ENCODE measurements at regions not wholly inside any gene's neighbourhood (a gene's known extent, or its start where the extent isn't known, plus 50 kb on each side); places are given as distances from the start of the nearest gene placed in this dataset.
"Not testable (repeated sequence)": the region's sequence is repeated elsewhere in the genome, so short reads cannot be mapped to it uniquely, and the experiment has no call there.

DNA sequence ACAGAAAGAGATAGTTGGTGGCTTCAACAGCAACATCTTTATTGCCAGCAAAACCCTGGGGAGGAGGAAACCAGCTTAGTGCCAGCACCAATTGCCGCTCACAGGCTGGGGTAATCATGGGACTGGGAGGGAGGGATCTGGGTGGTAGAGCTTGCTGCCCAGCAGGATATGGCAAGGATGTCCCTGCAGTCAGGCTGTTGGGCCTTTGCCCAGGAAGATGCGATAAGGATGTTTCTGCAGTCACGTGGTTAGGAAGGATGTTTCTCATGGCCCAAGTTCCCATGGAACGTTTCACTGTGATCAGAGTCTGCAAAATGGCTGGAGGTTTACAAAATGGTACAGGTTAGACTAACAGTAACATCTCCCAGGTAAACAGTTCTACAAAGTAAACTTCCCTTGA, 443.5 kb downstream of the TUBA3C start:
- not testable (repeated sequence) for DNase-seq (ENCODE audit: low read depth); H3K36me3 ChIP-seq (ENCODE audit: control insufficient read depth, insufficient read depth, low read length, severe bottlenecking); H3K4me3 ChIP-seq (ENCODE audit: low read length); H3K9ac ChIP-seq (ENCODE audit: low read length); H3K9me3 ChIP-seq (ENCODE audit: control insufficient read depth, low read length); H3K4me1 ChIP-seq (ENCODE audit: control insufficient read depth, insufficient read depth, low read length); H3K27me3 ChIP-seq (replicated peaks; ENCODE audit: control insufficient read depth, insufficient read depth, low read length)

DNA sequence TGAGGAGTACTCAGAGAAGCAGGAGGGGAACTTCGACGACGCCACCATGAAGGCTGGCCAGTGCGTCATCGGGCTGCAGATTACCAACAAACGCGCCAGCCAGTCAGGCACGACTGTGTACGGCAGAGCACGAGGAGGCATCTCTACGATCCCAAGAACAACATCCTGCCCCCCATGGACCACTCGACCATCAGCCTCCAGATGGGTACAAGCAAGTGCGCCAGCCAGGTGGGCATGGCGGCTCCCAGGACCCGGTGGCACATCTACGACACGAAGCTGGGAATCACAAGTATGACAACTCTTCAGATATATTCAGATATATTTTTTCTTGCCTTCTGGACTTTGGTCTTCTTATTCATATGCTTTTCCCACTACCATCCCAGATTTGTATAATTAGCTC, 454.5 kb downstream of the TUBA3C start:
- not testable (repeated sequence) for H3K4me1 ChIP-seq (ENCODE audit: control insufficient read depth, insufficient read depth, low read length); H3K9ac ChIP-seq (ENCODE audit: low read length); H3K27me3 ChIP-seq (replicated peaks; ENCODE audit: control insufficient read depth, insufficient read depth, low read length); DNase-seq (ENCODE audit: low read depth); H3K9me3 ChIP-seq (ENCODE audit: control insufficient read depth, low read length); H3K36me3 ChIP-seq (ENCODE audit: control insufficient read depth, insufficient read depth, low read length, severe bottlenecking); H3K4me3 ChIP-seq (ENCODE audit: low read length)

DNA sequence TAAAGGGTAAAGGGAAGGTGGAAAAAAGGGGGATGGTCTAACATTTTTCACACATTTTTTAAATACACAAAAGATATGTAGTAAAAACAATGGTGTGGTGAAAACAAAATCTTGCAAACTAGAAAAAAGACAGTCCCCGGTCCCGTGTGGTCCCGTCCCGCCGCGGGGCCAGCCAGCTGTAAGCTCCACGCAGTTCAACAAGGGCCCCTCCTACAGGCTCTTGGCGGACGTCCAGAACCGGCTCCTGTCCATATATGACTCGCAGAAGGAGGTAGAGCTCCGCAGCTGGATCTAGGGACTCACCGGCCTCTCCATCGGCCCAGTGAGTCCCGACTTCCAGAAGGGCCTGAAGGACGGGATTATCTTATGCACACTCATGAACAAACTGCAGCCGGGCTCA, 455.1 kb downstream of the TUBA3C start:
- H3K27me3 ChIP-seq (replicated peaks; ENCODE audit: control insufficient read depth, insufficient read depth, low read length); H3K9me3 ChIP-seq (ENCODE audit: control insufficient read depth, low read length); DNase-seq (ENCODE audit: low read depth); H3K36me3 ChIP-seq (ENCODE audit: control insufficient read depth, insufficient read depth, low read length, severe bottlenecking); H3K4me3 ChIP-seq (ENCODE audit: low read length); H3K9ac ChIP-seq (ENCODE audit: low read length); H3K4me1 ChIP-seq (ENCODE audit: control insufficient read depth, insufficient read depth, low read length): not testable (repeated sequence)

DNA sequence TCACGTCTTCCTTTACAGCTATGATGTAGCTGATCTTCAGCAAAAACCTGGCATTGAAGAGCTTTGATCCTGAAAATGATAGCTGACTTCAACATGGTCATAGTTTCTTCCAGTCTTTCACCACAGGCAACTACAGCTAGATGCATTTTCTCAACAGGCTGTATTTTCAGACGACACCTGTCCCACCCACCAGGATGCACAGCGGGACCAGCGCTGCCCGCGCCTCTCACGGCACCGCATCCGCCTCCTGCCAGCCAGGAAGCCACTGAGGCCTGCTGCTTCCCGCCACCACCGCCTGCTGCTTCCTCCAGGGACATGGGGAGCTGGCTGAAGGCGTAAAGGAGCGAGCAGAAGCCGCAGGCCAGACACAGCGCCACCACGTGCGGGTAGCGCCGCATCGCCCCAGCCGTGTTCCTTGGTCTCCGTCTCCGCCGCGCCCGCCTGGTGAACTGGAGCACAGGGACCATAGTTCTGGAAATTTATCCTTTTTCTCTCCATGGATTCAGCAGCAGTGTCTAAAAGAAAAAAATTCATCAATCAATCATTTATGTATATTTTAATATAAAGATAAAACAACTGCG, 456.3 kb downstream of the TUBA3C start:
- H3K4me3 ChIP-seq (ENCODE audit: low read length); H3K4me1 ChIP-seq (ENCODE audit: control insufficient read depth, insufficient read depth, low read length); H3K36me3 ChIP-seq (ENCODE audit: control insufficient read depth, insufficient read depth, low read length, severe bottlenecking); DNase-seq (ENCODE audit: low read depth); H3K27me3 ChIP-seq (replicated peaks; ENCODE audit: control insufficient read depth, insufficient read depth, low read length); H3K9me3 ChIP-seq (ENCODE audit: control insufficient read depth, low read length); H3K9ac ChIP-seq (ENCODE audit: low read length): not testable (repeated sequence)

DNA sequence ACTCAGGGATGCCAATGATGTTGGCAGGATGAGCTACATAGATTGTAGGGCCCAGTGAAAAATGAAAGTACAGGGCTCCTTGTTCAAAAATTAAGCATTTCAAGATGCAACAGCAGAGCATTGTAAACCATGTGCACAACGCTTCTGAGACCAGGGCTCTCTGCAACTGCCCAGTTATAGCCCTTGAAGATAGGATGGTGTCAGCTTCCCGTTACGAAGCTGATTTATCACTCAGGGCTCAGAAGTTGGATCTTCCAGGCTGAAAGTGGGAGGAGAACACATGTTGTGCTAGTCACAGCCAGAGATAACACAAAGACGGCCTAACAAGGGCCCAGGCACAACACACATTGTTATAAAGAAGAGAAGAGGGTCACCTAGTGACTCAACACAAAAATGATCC, 466.7 kb downstream of the TUBA3C start:
- Histone ChIP-seq H3K4me3 (ENCODE audit: low read length) (no peak overlapping the region), H3K4me1 (ENCODE audit: control insufficient read depth, insufficient read depth, low read length) (peaks cover 9% of the 10 kb centered on the region), H3K9ac (ENCODE audit: low read length) (no peak overlapping the region), H3K9me3 (ENCODE audit: control insufficient read depth, low read length) (no peaks in the 10 kb centered on the region), H3K36me3 (ENCODE audit: control insufficient read depth, insufficient read depth, low read length, severe bottlenecking) (no peaks in the 10 kb centered on the region), H3K27me3 (replicated peaks; ENCODE audit: control insufficient read depth, insufficient read depth, low read length) (no peaks in the 10 kb centered on the region)
- DNase-seq (ENCODE audit: low read depth) = no peak

DNA sequence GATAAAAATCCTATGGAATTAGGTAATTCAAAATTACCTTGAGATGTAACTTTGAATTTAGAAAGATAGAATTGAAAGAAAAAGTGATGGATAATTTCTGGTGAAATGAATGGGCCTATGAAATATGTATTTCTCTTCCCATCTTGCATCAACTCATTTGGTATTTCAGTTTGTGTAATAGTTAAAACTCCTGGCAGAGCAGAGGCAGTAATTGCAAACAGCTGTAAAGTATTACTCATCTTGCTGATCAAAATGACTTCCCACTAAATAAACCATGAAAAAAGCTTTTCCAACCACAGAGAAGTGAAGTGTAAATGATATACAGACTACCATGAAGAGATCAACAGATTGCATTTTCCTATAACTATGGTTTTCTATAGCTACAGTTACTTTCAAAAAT, 471.0 kb downstream of the TUBA3C start:
- H3K4me1 ChIP-seq (ENCODE audit: control insufficient read depth, insufficient read depth, low read length); H3K4me3 ChIP-seq (ENCODE audit: low read length); H3K36me3 ChIP-seq (ENCODE audit: control insufficient read depth, insufficient read depth, low read length, severe bottlenecking); H3K9me3 ChIP-seq (ENCODE audit: control insufficient read depth, low read length); H3K27me3 ChIP-seq (replicated peaks; ENCODE audit: control insufficient read depth, insufficient read depth, low read length); H3K9ac ChIP-seq (ENCODE audit: low read length); DNase-seq (ENCODE audit: low read depth): not testable (repeated sequence)

DNA sequence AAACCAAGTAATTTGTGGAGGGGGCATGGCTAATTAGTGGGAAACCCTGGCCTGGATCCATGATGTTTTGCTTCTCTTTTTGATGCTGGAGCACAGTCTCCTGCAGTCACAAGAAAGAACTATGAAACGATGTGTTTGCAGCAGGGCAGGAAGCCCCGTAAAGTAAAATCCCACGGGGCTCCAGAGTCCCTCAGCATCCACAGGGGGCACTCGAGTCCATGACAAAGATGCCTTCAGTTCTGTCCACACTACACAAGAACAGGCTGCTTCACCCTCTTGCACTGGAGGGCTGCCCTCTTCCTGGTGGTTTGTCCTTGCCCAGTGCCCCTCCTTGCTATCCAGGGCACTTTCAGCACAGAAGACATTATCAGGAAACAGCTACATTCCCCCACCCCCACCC, 475.1 kb downstream of the TUBA3C start:
- H3K9me3 ChIP-seq (ENCODE audit: control insufficient read depth, low read length); DNase-seq (ENCODE audit: low read depth); H3K27me3 ChIP-seq (replicated peaks; ENCODE audit: control insufficient read depth, insufficient read depth, low read length); H3K4me3 ChIP-seq (ENCODE audit: low read length); H3K36me3 ChIP-seq (ENCODE audit: control insufficient read depth, insufficient read depth, low read length, severe bottlenecking); H3K4me1 ChIP-seq (ENCODE audit: control insufficient read depth, insufficient read depth, low read length); H3K9ac ChIP-seq (ENCODE audit: low read length): not testable (repeated sequence)

DNA sequence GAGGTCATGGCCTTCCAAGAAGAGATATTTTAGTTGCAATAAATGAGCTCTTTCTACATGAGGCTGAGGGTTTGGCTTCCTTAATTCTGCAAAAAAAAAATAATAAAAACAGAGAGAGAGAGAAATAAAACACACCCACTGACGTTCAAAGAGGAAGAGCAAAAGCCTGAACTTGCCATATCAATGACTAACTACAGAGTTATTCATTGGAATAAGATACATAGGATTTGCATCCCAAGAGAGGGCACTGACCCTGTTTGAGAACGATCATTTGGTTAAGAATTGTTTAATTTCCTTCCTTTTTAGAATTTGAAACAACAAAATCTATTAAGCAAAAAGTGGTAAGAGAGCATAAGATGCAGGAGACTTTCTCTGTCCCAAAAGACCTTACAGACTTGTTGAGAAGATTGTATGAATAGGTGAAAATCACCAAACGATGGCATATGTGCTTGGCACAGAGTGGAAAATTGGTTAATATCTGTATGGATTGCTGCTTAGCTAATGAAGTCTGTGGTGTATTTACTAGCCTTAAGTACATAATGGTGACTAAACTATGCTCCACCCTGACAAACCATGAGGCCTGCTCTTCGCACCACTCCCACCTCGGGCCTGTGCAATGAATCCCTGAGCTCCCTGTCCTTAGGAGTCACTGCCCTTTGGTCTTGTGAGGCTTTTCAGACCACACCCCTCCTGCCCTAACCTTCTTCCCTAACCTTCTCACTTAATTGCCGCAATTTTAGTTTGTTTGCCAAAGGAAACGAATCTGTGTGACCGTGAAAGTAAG, 479.0 kb downstream of the TUBA3C start:
- H3K36me3 ChIP-seq (ENCODE audit: control insufficient read depth, insufficient read depth, low read length, severe bottlenecking); H3K9ac ChIP-seq (ENCODE audit: low read length); H3K27me3 ChIP-seq (replicated peaks; ENCODE audit: control insufficient read depth, insufficient read depth, low read length); H3K4me3 ChIP-seq (ENCODE audit: low read length); H3K4me1 ChIP-seq (ENCODE audit: control insufficient read depth, insufficient read depth, low read length); DNase-seq (ENCODE audit: low read depth); H3K9me3 ChIP-seq (ENCODE audit: control insufficient read depth, low read length): not testable (repeated sequence)

DNA sequence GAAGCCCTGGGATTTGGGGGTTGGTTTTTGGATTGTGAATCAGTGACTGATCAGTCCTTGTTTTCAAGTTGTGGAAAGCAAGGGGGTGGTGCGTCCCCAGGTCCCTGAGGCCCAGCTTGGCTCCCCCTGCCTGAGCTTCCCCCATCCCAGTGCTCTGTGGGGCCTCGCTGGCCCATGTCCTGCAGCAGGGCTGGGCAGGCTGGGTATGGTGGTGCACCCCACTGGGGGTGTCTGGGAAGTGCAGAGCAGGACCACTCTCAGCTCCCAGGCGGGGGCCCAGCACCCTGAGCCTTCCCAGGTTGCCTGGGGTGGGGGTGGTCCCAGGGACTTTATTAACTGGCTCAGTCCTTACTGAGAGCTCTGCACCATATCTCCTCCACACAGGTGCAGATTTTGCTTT, 483.3 kb downstream of the TUBA3C start:
- not testable (repeated sequence) for DNase-seq (ENCODE audit: low read depth); H3K4me3 ChIP-seq (ENCODE audit: low read length); H3K9me3 ChIP-seq (ENCODE audit: control insufficient read depth, low read length); H3K9ac ChIP-seq (ENCODE audit: low read length); H3K4me1 ChIP-seq (ENCODE audit: control insufficient read depth, insufficient read depth, low read length); H3K36me3 ChIP-seq (ENCODE audit: control insufficient read depth, insufficient read depth, low read length, severe bottlenecking); H3K27me3 ChIP-seq (replicated peaks; ENCODE audit: control insufficient read depth, insufficient read depth, low read length)

DNA sequence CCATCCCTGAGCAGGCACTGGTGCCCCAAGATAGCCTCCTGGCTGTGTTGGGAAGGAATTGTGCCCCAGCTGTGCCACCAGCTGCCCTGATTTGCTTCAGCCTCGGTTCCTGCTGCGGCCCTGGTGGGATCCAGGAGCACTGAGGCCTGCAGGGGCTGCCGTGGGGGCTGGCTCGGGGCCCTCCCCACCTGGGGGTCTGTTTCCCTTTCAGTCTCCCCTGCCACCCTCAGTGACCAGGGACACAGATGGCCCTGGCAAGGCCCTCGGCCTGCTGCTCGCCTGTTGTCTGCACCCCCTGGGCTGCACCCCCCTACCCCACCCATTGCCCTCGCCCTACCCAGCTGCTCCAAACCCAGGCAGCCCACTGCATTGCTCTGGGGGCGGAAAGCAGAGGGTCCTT, 483.8 kb downstream of the TUBA3C start:
- not testable (repeated sequence) for DNase-seq (ENCODE audit: low read depth); H3K9me3 ChIP-seq (ENCODE audit: control insufficient read depth, low read length); H3K36me3 ChIP-seq (ENCODE audit: control insufficient read depth, insufficient read depth, low read length, severe bottlenecking)

DNA sequence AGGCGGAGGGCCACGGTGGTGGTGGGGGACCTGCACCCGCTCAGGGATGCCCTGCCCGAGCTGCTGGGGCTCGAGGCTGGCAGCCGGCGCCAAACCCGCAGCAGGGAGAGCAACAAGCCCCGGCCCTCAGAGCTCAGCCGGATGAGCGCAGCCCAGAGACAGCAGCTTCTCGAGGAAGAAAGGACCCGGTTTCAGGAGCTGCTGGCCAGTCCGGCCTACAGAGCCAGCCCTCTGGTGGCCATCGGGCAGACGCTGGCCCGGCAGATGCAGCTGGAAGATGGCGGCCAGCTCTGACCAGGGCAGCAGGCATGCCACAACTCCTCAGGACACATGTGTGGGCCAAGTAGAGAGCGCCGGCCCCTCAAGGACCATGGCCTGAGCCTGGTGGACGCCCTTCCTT, 484.4 kb downstream of the TUBA3C start:
- H3K9ac ChIP-seq (ENCODE audit: low read length); DNase-seq (ENCODE audit: low read depth); H3K27me3 ChIP-seq (replicated peaks; ENCODE audit: control insufficient read depth, insufficient read depth, low read length); H3K36me3 ChIP-seq (ENCODE audit: control insufficient read depth, insufficient read depth, low read length, severe bottlenecking); H3K9me3 ChIP-seq (ENCODE audit: control insufficient read depth, low read length); H3K4me3 ChIP-seq (ENCODE audit: low read length); H3K4me1 ChIP-seq (ENCODE audit: control insufficient read depth, insufficient read depth, low read length): not testable (repeated sequence)

More for the DNA sequence above, 483.8 kb downstream of the TUBA3C start:
- H3K4me3 ChIP-seq (ENCODE audit: low read length); H3K4me1 ChIP-seq (ENCODE audit: control insufficient read depth, insufficient read depth, low read length); H3K9ac ChIP-seq (ENCODE audit: low read length); H3K27me3 ChIP-seq (replicated peaks; ENCODE audit: control insufficient read depth, insufficient read depth, low read length): not testable (repeated sequence)

DNA sequence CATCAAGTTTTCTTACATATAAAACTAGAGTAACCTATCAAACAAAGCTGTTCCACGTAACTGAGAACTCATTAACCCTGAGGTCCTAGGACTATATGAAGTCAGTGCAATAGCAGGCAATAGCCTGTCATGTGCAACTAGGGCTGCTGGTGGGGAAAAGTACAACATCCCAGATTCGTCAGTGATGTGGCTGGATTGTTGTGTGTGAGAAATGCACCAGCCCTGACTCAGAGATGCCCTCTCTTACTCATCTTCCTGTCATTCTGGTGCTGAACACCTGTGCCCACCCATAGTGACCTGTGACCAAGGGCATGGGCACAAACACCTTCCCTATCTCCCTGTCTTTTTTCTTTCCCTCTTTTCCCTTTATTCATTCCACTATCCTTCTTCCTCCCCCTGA, 504.2 kb downstream of the TUBA3C start:
- not testable (repeated sequence) for DNase-seq (ENCODE audit: low read depth); H3K9me3 ChIP-seq (ENCODE audit: control insufficient read depth, low read length); H3K4me3 ChIP-seq (ENCODE audit: low read length); H3K4me1 ChIP-seq (ENCODE audit: control insufficient read depth, insufficient read depth, low read length); H3K9ac ChIP-seq (ENCODE audit: low read length); H3K36me3 ChIP-seq (ENCODE audit: control insufficient read depth, insufficient read depth, low read length, severe bottlenecking); H3K27me3 ChIP-seq (replicated peaks; ENCODE audit: control insufficient read depth, insufficient read depth, low read length)

Data from adipocyte (in vitro differentiated cells).